ENCODE measurements at regions not wholly inside any gene's neighbourhood (a gene's known extent, or its start where the extent isn't known, plus 50 kb on each side); places are given as distances from the start of the nearest gene placed in this dataset.

DNA sequence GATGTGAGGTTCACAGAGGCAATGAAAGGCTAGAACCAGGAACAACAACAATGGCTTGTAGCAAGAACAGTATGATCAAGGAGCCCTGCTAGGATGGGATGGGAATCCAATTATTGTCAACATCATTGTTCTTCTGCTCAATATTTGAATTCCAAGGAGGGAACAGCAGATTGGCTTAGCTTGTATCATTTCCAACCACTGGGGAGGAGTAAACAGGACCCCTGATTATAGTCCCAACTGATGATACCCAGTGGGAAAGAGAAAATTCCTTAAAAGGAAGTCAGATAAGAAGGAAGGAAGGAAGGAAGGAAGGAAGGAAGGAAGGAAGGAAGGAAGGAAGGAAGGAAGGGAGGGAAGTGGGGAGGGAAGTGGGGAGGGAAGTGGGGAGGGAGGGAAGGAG lies 69.5 kb upstream of the ZC3H12C start:
- DNase-seq (ENCODE audit: low spot score): no peak

- no peak for DNase-seq (ENCODE audit: low spot score)
These were observed 66.2 kb upstream of the ZC3H12C start for GRCh38 chr11:110026858-110027626.

DNA sequence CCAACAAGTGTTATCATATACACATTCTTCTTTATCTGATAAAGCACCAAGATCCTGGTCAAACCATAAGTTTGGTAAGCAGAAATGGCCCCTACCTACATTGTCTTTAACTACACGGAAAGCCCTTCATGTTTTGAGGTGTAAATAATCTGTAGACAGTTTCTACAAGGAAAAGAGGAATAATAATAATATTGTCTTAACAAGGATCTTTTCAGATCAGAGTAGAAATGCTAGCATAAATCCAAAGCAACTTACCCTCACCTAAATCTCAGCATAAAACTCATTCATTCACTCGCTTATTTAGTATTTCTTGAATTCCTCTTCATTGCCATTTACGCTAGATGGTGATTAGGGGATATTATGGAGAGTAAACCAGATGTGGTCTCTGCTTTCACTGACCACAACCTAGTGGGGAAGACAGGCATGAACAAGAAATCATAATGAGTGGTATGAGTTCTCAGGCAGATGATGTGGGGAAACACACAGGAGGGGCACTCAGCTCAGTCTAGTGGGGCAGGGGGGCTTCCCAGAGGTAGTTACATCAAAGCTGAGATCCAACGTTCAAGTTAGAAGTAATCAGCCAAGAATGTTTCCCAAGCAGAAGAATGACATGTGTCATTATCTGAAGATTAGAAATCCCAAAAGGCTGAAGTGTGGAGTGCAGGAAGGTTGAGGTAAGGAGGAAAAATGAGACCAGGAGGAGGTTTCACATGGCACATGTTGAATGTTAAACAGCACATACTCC lies 65.4 kb upstream of the ZC3H12C start:
- no peak for DNase-seq (ENCODE audit: low spot score)

- DNase-seq (ENCODE audit: low spot score): no peak
These were observed 64.3 kb upstream of the ZC3H12C start for GRCh38 chr11:110028921-110029320.

DNA sequence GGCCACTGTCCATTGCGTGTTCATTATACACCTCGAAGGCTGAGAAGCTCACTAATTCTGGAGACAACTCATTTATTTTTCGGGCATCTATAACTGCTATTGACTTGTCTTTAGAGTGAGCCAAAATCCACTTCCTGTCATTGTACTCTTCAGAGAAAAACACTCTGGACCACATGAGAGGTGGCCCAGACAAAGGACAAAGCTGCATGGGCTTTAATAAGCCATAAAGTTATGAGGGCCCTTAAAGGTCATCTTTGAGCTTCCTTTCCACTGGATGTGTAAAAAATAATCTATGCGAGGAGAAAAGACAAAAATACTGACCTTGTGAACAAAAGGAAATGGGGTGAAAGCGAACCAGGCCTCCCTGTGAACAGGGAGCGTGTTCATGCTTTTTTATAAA lies 63.5 kb upstream of the ZC3H12C start:
- DNase-seq (ENCODE audit: low spot score): no peak

- no peak for DNase-seq (ENCODE audit: low spot score)
These were observed 62.0 kb upstream of the ZC3H12C start for GRCh38 chr11:110031171-110031570.

DNA sequence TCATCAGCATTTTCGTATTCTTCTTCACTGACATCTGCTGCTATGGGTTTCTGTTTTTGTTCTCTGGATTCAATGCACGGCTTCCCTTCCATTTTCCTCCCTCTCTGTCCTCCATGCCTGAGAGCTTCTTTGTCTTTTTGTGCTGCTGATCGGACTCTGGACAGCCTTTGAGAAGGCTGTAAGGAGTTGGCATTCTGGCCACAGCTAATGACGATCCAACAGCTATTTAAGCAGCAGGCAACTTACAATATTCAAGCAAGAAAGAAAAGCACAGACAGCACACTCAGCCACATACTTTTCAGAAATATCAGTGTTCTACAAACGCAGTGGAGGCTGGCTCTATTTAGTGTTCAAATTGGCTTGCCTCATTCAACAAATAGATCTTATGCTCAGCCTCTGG lies 60.9 kb upstream of the ZC3H12C start:
- DNase-seq (ENCODE audit: low spot score): no peak

DNA sequence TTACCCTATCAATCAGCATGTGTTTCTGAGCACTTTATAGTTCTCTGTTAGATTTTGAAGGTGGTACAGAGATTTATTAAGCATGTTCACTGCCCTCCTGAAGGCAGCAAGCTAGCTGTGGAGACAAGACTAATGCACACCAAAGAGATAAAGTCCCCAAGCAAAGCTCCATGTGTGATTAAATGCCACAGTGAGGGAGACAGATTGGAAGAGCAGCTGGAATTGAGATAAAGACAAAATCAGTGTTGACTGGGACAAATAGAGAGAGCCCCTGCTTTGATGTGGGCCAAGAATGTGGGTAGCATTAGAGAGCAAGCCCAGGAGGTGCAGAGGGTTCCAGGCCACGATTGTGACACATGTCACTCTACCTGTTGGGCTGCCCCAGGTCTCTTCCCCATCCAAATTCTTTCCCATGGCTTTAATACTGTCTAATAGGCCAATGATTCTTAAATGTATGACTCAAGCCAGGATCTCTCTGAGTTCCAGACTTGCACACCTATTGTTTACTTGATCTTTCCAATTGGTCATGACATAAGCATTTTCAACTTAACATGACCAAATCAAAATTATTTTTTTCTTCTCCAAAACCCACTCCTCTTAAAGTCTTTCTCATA lies 60.1 kb upstream of the ZC3H12C start:
- no peak for DNase-seq (ENCODE audit: low spot score)

GRCh38 chr11:110034806-110035205 lies 58.4 kb upstream of the ZC3H12C start:
- no peak for DNase-seq (ENCODE audit: low spot score)

DNA sequence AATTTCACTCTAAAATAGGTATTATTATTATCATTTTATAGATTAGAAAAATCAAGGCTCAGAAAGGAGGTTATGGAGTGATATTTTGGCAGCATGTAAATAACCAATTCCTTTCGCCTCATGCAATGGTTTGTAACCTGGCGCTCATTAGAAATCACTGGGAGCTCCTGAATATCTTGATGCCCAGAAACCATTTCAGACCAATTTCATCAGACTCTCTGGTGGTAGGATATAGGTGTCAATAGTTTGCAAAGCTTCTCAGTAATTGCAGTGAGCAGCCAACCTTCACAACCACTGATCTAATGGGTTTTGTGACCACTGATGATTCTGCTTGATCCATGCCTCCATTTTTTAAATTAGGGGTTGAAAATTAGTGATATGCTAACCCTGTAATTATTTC lies 57.8 kb upstream of the ZC3H12C start:
- DNase-seq (ENCODE audit: low spot score): no peak

DNA sequence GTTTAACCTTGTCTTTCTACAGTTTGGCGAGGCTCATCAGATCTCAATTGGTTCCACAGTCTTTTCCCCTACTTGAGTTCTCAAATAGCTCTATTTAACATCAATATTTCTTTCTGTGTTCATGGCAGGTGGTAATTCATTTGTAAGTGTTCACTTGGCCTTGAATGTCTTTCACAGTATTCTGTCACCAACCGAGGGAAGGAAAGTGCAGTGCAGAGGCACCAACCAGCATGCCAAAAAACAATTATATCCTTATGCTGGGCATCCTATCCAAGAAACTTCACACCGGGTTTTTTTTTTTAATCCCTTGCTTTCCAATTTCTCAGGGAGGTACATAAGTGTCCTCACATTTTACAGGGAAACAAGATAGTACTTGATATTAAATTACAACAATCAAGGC lies 55.0 kb upstream of the ZC3H12C start:
- no peak for DNase-seq (ENCODE audit: low spot score)

All from HT-29 (cell line).